Vagina (tissue), 2 donors: ENCODE measurements at regions not wholly inside any gene's neighbourhood (a gene's known extent, or its start where the extent isn't known, plus 50 kb on each side); places are given as distances from the start of the nearest gene placed in this dataset.

Experiments
- POLR2A ChIP-seq, 2 donors: fragments of 450-650 bp; IDR thresholded peaks; one replicate each; pipeline ENCODE4 v1.6.1; 2017; ENCODE audit warnings: antibody characterized with exemption in 2 of 2, mild to moderate bottlenecking in 2 of 2, moderate library complexity in 2 of 2
- POLR2AphosphoS5 ChIP-seq, 2 donors: sonication (generic); formaldehyde crosslinking; IDR thresholded peaks; one replicate each; pipeline ENCODE4 v1.9.0; 2017; ENCODE audit warnings: antibody characterized with exemption in 2 of 2, mild to moderate bottlenecking in 2 of 2, low read depth in 1 of 2; ENCODE audit not compliant: insufficient read depth in 1 of 2
- TF ChIP-seq, protein P1 (sequence below), 3 experiments: fragments of 450-650 bp in 2 of 3; fragments of 200-600 bp in 1 of 3; sonication (generic) in 1 of 3; IDR thresholded peaks; one replicate each; pipeline ENCODE4 v1.5.1; 2017 to 2019; ENCODE audit warnings: antibody characterized with exemption in 3 of 3, mild to moderate bottlenecking in 2 of 3, moderate library complexity in 2 of 3

DNA sequence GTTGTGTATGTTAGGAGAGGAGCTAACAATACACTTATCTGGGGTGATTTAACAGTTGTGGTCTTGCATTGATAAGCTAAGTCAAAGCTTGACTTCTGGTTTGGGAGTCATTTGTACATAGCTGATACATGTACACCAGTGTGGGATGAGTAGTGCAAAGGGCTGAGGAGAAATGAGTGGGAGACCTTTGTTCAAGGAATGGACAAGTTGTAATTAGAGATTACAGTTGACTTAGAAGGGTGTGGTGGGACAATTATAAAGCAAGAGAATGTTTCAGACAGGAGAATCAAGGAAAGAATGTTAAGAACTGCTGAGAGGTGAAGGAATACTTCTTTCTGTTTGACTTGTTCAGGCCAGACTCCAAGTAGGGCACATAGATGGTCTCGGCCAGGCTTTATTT, 209.7 kb upstream of the STEAP4 start:
- TF ChIP-seq, protein P1, sequence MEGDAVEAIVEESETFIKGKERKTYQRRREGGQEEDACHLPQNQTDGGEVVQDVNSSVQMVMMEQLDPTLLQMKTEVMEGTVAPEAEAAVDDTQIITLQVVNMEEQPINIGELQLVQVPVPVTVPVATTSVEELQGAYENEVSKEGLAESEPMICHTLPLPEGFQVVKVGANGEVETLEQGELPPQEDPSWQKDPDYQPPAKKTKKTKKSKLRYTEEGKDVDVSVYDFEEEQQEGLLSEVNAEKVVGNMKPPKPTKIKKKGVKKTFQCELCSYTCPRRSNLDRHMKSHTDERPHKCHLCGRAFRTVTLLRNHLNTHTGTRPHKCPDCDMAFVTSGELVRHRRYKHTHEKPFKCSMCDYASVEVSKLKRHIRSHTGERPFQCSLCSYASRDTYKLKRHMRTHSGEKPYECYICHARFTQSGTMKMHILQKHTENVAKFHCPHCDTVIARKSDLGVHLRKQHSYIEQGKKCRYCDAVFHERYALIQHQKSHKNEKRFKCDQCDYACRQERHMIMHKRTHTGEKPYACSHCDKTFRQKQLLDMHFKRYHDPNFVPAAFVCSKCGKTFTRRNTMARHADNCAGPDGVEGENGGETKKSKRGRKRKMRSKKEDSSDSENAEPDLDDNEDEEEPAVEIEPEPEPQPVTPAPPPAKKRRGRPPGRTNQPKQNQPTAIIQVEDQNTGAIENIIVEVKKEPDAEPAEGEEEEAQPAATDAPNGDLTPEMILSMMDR (IDR thresholded peaks at IDR 0.05) = no peak
- TF ChIP-seq POLR2AphosphoS5 (IDR thresholded peaks at IDR 0.05; ENCODE audit: insufficient read depth in 1 of 2, low read depth in 1 of 2) (no peak), POLR2A (IDR thresholded peaks at IDR 0.05) (no peak)
